IMR-90 (cell line): ENCODE measurements at regions not wholly inside any gene's neighbourhood (a gene's known extent, or its start where the extent isn't known, plus 50 kb on each side); places are given as distances from the start of the nearest gene placed in this dataset.

ENCODE experiments used
- ELK1 ChIP-seq: fragments of 150-350 bp; IDR thresholded peaks from 2 replicates; pipeline ENCODE4 v1.6.1; 2016; ENCODE audit warnings: low read depth, mild to moderate bottlenecking, low read length, moderate library complexity, borderline replicate concordance
- MAZ ChIP-seq: IDR thresholded peaks from 2 replicates; pipeline ENCODE4 v1.6.1; 2012; ENCODE audit warnings: low read depth, mild to moderate bottlenecking, low read length, improper control_type of control experiment, moderate library complexity, borderline replicate concordance
- MXI1 ChIP-seq: IDR thresholded peaks from 2 replicates; pipeline ENCODE4 v1.6.1; 2012; ENCODE audit warnings: low read depth, mild to moderate bottlenecking, low read length, moderate library complexity, borderline replicate concordance
- POLR2A ChIP-seq: IDR thresholded peaks from 2 replicates; pipeline ENCODE4 v1.6.1; 2012; ENCODE audit warnings: mild to moderate bottlenecking, low read depth, low read length
- RAD21 ChIP-seq: IDR thresholded peaks from 2 replicates; pipeline ENCODE4 v1.6.1; 2012; ENCODE audit warnings: low read length, improper control_type of control experiment
- RFX5 ChIP-seq: IDR thresholded peaks from 2 replicates; pipeline ENCODE4 v1.8.0; 2012; ENCODE audit warnings: low read depth, mild to moderate bottlenecking, low read length, moderate library complexity
- SMC3 ChIP-seq: fragments of 150-350 bp; IDR thresholded peaks from 2 replicates; pipeline ENCODE4 v1.6.1; 2016; ENCODE audit warnings: low read depth, mild to moderate bottlenecking, antibody characterized with exemption, low read length, moderate library complexity
- TF ChIP-seq, protein P1 (sequence below): conservative IDR thresholded peaks from 2 replicates; pipeline ENCODE4 v1.5.1; 2012; ENCODE audit warnings: mild to moderate bottlenecking, low read depth, low read length, improper control_type of control experiment
- TF ChIP-seq, protein P2 (sequence below): fragments of 150-350 bp; IDR thresholded peaks from 2 replicates; pipeline ENCODE4 v1.6.1; 2017; ENCODE audit warnings: mild to moderate bottlenecking, antibody characterized with exemption, low read length, low read depth

- TF ChIP-seq, protein P1, sequence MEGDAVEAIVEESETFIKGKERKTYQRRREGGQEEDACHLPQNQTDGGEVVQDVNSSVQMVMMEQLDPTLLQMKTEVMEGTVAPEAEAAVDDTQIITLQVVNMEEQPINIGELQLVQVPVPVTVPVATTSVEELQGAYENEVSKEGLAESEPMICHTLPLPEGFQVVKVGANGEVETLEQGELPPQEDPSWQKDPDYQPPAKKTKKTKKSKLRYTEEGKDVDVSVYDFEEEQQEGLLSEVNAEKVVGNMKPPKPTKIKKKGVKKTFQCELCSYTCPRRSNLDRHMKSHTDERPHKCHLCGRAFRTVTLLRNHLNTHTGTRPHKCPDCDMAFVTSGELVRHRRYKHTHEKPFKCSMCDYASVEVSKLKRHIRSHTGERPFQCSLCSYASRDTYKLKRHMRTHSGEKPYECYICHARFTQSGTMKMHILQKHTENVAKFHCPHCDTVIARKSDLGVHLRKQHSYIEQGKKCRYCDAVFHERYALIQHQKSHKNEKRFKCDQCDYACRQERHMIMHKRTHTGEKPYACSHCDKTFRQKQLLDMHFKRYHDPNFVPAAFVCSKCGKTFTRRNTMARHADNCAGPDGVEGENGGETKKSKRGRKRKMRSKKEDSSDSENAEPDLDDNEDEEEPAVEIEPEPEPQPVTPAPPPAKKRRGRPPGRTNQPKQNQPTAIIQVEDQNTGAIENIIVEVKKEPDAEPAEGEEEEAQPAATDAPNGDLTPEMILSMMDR = no peak
- no peak for TF ChIP-seq RAD21
- no peak for TF ChIP-seq POLR2A
- TF ChIP-seq SMC3 = no peak
- TF ChIP-seq MAZ = no peak
- TF ChIP-seq, protein P2, sequence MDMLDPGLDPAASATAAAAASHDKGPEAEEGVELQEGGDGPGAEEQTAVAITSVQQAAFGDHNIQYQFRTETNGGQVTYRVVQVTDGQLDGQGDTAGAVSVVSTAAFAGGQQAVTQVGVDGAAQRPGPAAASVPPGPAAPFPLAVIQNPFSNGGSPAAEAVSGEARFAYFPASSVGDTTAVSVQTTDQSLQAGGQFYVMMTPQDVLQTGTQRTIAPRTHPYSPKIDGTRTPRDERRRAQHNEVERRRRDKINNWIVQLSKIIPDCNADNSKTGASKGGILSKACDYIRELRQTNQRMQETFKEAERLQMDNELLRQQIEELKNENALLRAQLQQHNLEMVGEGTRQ = no peak
- TF ChIP-seq RFX5 = no peak
- no peak for TF ChIP-seq ELK1
- TF ChIP-seq MXI1 = no peak
Measured at GRCh38 chr1:91153341-91153740, 131.5 kb upstream of the ZNF644 start.
